Lung (tissue), 11 donors: ENCODE measurements at regions not wholly inside any gene's neighbourhood (a gene's known extent, or its start where the extent isn't known, plus 50 kb on each side); places are given as distances from the start of the nearest gene placed in this dataset.

ENCODE experiments used
- ATAC-seq: fragments of 200-7000 bp; cut with Tn5 transposase; one replicate; pipeline ENCODE4 v1.9.1; 2020; ENCODE audit warnings: moderate number of reproducible peaks; ENCODE audit not compliant: insufficient read depth, low FRiP score
- DNase-seq, 3 donors: peaks; one replicate each; pipeline ENCODE4 v3.0.0-alpha.2; 2013 to 2017
- H3K27ac ChIP-seq, 2 donors: one replicate each; pipeline ENCODE4 v1.5.1; 2013; ENCODE audit warnings: mild to moderate bottlenecking in 2 of 2, moderate library complexity in 2 of 2, control low read depth in 1 of 2, inconsistent platforms in 1 of 2, low read depth in 1 of 2, low read length in 1 of 2
- H3K27me3 ChIP-seq, 3 donors: one replicate each; pipeline ENCODE4 v1.5.1; 2013; ENCODE audit warnings: low read length in 2 of 3; ENCODE audit not compliant: control insufficient read depth in 3 of 3, insufficient read depth in 3 of 3
- H3K36me3 ChIP-seq, 4 donors: one replicate each; pipeline ENCODE4 v1.5.1; 2013; ENCODE audit warnings: low read length in 4 of 4, mild to moderate bottlenecking in 1 of 4, moderate library complexity in 1 of 4; ENCODE audit not compliant: control insufficient read depth in 4 of 4, insufficient read depth in 4 of 4
- H3K4me1 ChIP-seq, 5 donors: one replicate each; pipeline ENCODE4 v1.5.1; 2013; ENCODE audit warnings: low read length in 5 of 5, mild to moderate bottlenecking in 2 of 5, moderate library complexity in 1 of 5; ENCODE audit not compliant: control insufficient read depth in 5 of 5, insufficient read depth in 5 of 5
- H3K4me3 ChIP-seq: one replicate; pipeline ENCODE4 v1.5.1; 2013; ENCODE audit warnings: mild to moderate bottlenecking, control low read depth, moderate library complexity
- H3K9ac ChIP-seq, 2 donors: one replicate each; pipeline ENCODE4 v1.5.1; 2013; ENCODE audit warnings: low read length in 2 of 2, control low read depth in 1 of 2; ENCODE audit not compliant: insufficient read depth in 1 of 2
- H3K9me3 ChIP-seq, 4 donors: one replicate each; pipeline ENCODE4 v1.5.1; 2013; ENCODE audit warnings: low read length in 3 of 4, mild to moderate bottlenecking in 1 of 4, moderate library complexity in 1 of 4; ENCODE audit not compliant: control insufficient read depth in 4 of 4, insufficient read depth in 3 of 4
- CTCF ChIP-seq: IDR thresholded peaks from 2 replicates; pipeline ENCODE4 v1.5.1; 2012; ENCODE audit warnings: mild to moderate bottlenecking; ENCODE audit errors: control extremely low read depth, extremely low read depth
- WGBS, 2 donors: extraction: QIAGEN DNeasy Blood & Tissue Kit; methylation state at CpG; one replicate each; pipeline ENCODE4 v1.1.7; 2013; 5-methylcytosine and 5-hydroxymethylcytosine counted together
- donor health status: control.
- donor health status: control.
- donor health status: Bipolar disorder and iron deficiency.
- donor health status: healthy.
- donor health status: DM: yes; HTN: yes; CAD: no.

GRCh38 chr1:243980471-243980870 is 70.6 kb upstream of the ZBTB18 start:
- 91 to 96% methylated on average over 3 of the region's 3 CpGs for WGBS, 2 donors
- H3K4me1 ChIP-seq, result no peaks in the 10 kb centered on the region
- H3K9me3 ChIP-seq, result no peaks in the 10 kb centered on the region
- no peaks in the 10 kb centered on the region for H3K36me3 ChIP-seq
- H3K9ac ChIP-seq, result no peak overlapping the region
- no peaks in the 10 kb centered on the region for H3K27me3 ChIP-seq
- H3K4me3 ChIP-seq, result no peak overlapping the region
- TF ChIP-seq CTCF, result no peak
- no peak for DNase-seq
- H3K27ac ChIP-seq, result no peak overlapping the region
- no peak for ATAC-seq

- H3K36me3 ChIP-seq, result no peaks in the 10 kb centered on the region
- no peaks in the 10 kb centered on the region for H3K27me3 ChIP-seq
- no peak overlapping the region for H3K4me3 ChIP-seq
- ATAC-seq (no peak), DNase-seq (no peak)
- H3K9ac ChIP-seq, result no peak overlapping the region
- H3K27ac ChIP-seq, result no peak overlapping the region
- no peaks in the 10 kb centered on the region for H3K4me1 ChIP-seq
- no peak for TF ChIP-seq CTCF
- no peaks in the 10 kb centered on the region for H3K9me3 ChIP-seq
These were observed 71.0 kb upstream of the ZBTB18 start for GRCh38 chr1:243980071-243980470.

GRCh38 chr1:243979396-243979795 is 71.7 kb upstream of the ZBTB18 start:
- H3K9me3 ChIP-seq, result no peaks in the 10 kb centered on the region
- no peak for DNase-seq
- no peaks in the 10 kb centered on the region for H3K36me3 ChIP-seq
- TF ChIP-seq CTCF, result no peak
- no peak overlapping the region for H3K9ac ChIP-seq
- ATAC-seq, result no peak
- WGBS, 2 donors, result 93 to 97% methylated on average over 18 of the region's 18 CpGs
- H3K27ac ChIP-seq, result no peak overlapping the region
- H3K27me3 ChIP-seq, result no peaks in the 10 kb centered on the region
- no peaks in the 10 kb centered on the region for H3K4me1 ChIP-seq
- no peak overlapping the region for H3K4me3 ChIP-seq

- no peak for TF ChIP-seq CTCF
- H3K9ac ChIP-seq, result no peak overlapping the region
- no peak overlapping the region for H3K4me3 ChIP-seq
- no peaks in the 10 kb centered on the region for H3K27me3 ChIP-seq
- H3K4me1 ChIP-seq, result no peaks in the 10 kb centered on the region
- no peak for ATAC-seq
- H3K27ac ChIP-seq, result no peak overlapping the region
- H3K36me3 ChIP-seq, result no peaks in the 10 kb centered on the region
- WGBS, 2 donors, result 74 to 80% methylated on average over 5 of the region's 5 CpGs
- DNase-seq, result no peak
- no peaks in the 10 kb centered on the region for H3K9me3 ChIP-seq
These were observed 74.0 kb upstream of the ZBTB18 start for GRCh38 chr1:243977094-243977493.
